ENCODE measurements at regions not wholly inside any gene's neighbourhood (a gene's known extent, or its start where the extent isn't known, plus 50 kb on each side); places are given as distances from the start of the nearest gene placed in this dataset.
A peak's percentile ranks its signal among the peaks of the same experiment; 100 is the strongest.

- DNase-seq = no peak
Measured at GRCh38 chr12:92458996-92459395, 243.8 kb upstream of the PLEKHG7 start.

- no peak for DNase-seq
Measured at GRCh38 chr12:92457458-92458180, 245.2 kb upstream of the PLEKHG7 start.

GRCh38 chr12:92452763-92453162 is 250.0 kb upstream of the PLEKHG7 start:
- DNase-seq = no peak

- DNase-seq = no peak
Measured at GRCh38 chr12:92446083-92446460, 256.7 kb upstream of the PLEKHG7 start.

GRCh38 chr12:92445253-92446082 is 257.3 kb upstream of the PLEKHG7 start:
- DNase-seq = no peak

GRCh38 chr12:92444763-92445162 is 258.0 kb upstream of the PLEKHG7 start:
- no peak for DNase-seq

- DNase-seq = no peak
Measured at GRCh38 chr12:92442782-92443181, 260.0 kb upstream of the PLEKHG7 start.

- no peak for DNase-seq
Measured at GRCh38 chr12:92440072-92440471, 262.7 kb upstream of the PLEKHG7 start.

- no peak for DNase-seq
Measured at GRCh38 chr12:92439420-92439805, 263.4 kb upstream of the PLEKHG7 start.

GRCh38 chr12:92438641-92439419 is 264.0 kb upstream of the PLEKHG7 start:
- DNase-seq = no peak

GRCh38 chr12:92437452-92437851 is 265.3 kb upstream of the PLEKHG7 start:
- DNase-seq = no peak

- DNase-seq = no peak
Measured at GRCh38 chr12:92436856-92437255, 265.9 kb upstream of the PLEKHG7 start.

GRCh38 chr12:92434607-92435025 is 268.2 kb upstream of the PLEKHG7 start:
- DNase-seq = peak; percentile 5

GRCh38 chr12:92432724-92433441 is 269.9 kb upstream of the PLEKHG7 start:
- peak; percentile 18 for DNase-seq

GRCh38 chr12:92431146-92431545 is 271.6 kb upstream of the PLEKHG7 start:
- DNase-seq = no peak

- DNase-seq = no peak
Measured at GRCh38 chr12:92426332-92426731, 276.5 kb upstream of the PLEKHG7 start.

GRCh38 chr12:92425165-92425564 is 277.6 kb upstream of the PLEKHG7 start:
- no peak for DNase-seq

- DNase-seq = no peak
Measured at GRCh38 chr12:92424338-92424737, 278.5 kb upstream of the PLEKHG7 start.

GRCh38 chr12:92421701-92422100 is 276.1 kb upstream of the BTG1 start:
- no peak for DNase-seq

- DNase-seq = no peak
Measured at GRCh38 chr12:92421042-92421441, 275.4 kb upstream of the BTG1 start.

GRCh38 chr12:92419201-92419600 is 273.6 kb upstream of the BTG1 start:
- no peak for DNase-seq

GRCh38 chr12:92418381-92418780 is 272.7 kb upstream of the BTG1 start:
- no peak for DNase-seq

- DNase-seq = no peak
Measured at GRCh38 chr12:92417373-92417772, 271.7 kb upstream of the BTG1 start.

All from activated CD4-positive, alpha-beta T cell treated with anti-CD3 and anti-CD28 coated beads, Interleukin-10, Interleukin-2, amounts not matched to agents 100 ng/mL and 50 ng/mL, durations not matched to agents 16 hours and 8 hours (primary cell).